Prostate gland (tissue), 2 donors: ENCODE measurements at regions not wholly inside any gene's neighbourhood (a gene's known extent, or its start where the extent isn't known, plus 50 kb on each side); places are given as distances from the start of the nearest gene placed in this dataset.
A peak's percentile ranks its signal among the peaks of the same experiment; 100 is the strongest.

ENCODE experiments used
- DNase-seq: peaks from one replicate; pipeline ENCODE4 v3.0.0-alpha.2; 2019; ENCODE audit warnings: low spot score
- H3K27ac ChIP-seq, 2 donors: fragments of 200-600 bp; sonication (generic); 2 replicates each; pipeline ENCODE4 v1.5.1; 2017 to 2019
- H3K27me3 ChIP-seq: fragments of 200-600 bp; sonication (generic); replicated peaks from 2 replicates; pipeline ENCODE4 v1.5.1; 2019; ENCODE audit not compliant: insufficient read depth
- H3K36me3 ChIP-seq, 2 donors: fragments of 200-600 bp; sonication (generic); 1 replicate in 1 of 2; 2 replicates in 1 of 2; pipeline versions ENCODE4 v1.5.1 to v1.8.1; 2017 to 2019
- H3K4me1 ChIP-seq: fragments of 200-600 bp; sonication (generic); replicated peaks from 2 replicates; pipeline ENCODE4 v1.5.1; 2019
- H3K4me3 ChIP-seq, 2 donors: fragments of 200-600 bp; sonication (generic); 2 replicates each; pipeline ENCODE4 v1.5.1; 2017 to 2019
- H3K9me3 ChIP-seq: fragments of 200-600 bp; sonication (generic); 2 replicates; pipeline ENCODE4 v1.5.1; 2017
- POLR2A ChIP-seq: fragments of 450-650 bp; IDR thresholded peaks from one replicate; pipeline ENCODE4 v1.6.1; 2016; ENCODE audit warnings: antibody characterized with exemption, mild to moderate bottlenecking
- POLR2AphosphoS5 ChIP-seq: sonication (generic); formaldehyde crosslinking; IDR thresholded peaks from one replicate; pipeline ENCODE4 v1.6.1; 2017; ENCODE audit warnings: antibody characterized with exemption
- WGBS: methylation state at CpG from one replicate; pipeline ENCODE4 v1.1.5; 2018; 5-methylcytosine and 5-hydroxymethylcytosine counted together
- intact Hi-C: fragments of 100-400 bp; cut with DNase I; formaldehyde crosslinking; loops from one replicate; pipeline ENCODE4 v1.14.2; 2022
- TF ChIP-seq, protein P1 (sequence below), 4 experiments: fragments of 200-600 bp in 2 of 4; fragments of 450-650 bp in 2 of 4; sonication (generic) in 2 of 4; IDR thresholded peaks; 1 replicate in 3 of 4; 2 replicates in 1 of 4; pipeline ENCODE4 v1.5.1; 2016 to 2019; ENCODE audit warnings: antibody characterized with exemption in 4 of 4, mild to moderate bottlenecking in 2 of 4, moderate library complexity in 2 of 4

DNA sequence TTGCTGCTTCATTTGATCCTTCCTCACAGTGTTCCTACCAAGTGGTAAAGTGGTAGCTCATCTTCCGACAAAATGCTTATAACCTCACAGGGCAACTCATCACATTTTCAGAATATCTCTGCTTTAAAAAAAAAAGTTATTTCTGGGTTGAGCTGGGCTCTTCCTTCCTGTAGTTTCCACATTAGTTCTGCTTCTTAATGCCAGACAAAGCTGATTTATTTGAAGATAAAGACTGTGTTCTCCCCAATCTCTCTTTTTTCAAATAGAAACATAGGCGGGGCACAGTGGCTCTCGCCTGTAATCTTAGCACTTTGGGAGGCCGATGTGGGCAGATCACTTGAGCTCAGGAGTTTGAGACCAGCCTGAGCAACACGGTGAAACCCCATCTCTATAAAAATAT, 273.1 kb downstream of the ACTL7B start:
- no peaks in the 10 kb centered on the region for H3K9me3 ChIP-seq
- no peak overlapping the region for H3K27ac ChIP-seq
- DNase-seq = no peak
- no peak for TF ChIP-seq POLR2AphosphoS5
- TF ChIP-seq, protein P1, sequence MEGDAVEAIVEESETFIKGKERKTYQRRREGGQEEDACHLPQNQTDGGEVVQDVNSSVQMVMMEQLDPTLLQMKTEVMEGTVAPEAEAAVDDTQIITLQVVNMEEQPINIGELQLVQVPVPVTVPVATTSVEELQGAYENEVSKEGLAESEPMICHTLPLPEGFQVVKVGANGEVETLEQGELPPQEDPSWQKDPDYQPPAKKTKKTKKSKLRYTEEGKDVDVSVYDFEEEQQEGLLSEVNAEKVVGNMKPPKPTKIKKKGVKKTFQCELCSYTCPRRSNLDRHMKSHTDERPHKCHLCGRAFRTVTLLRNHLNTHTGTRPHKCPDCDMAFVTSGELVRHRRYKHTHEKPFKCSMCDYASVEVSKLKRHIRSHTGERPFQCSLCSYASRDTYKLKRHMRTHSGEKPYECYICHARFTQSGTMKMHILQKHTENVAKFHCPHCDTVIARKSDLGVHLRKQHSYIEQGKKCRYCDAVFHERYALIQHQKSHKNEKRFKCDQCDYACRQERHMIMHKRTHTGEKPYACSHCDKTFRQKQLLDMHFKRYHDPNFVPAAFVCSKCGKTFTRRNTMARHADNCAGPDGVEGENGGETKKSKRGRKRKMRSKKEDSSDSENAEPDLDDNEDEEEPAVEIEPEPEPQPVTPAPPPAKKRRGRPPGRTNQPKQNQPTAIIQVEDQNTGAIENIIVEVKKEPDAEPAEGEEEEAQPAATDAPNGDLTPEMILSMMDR (IDR thresholded peaks at IDR 0.05) = no peak
- no peak for TF ChIP-seq POLR2A
- H3K4me3 ChIP-seq = no peak overlapping the region
- no peaks in the 10 kb centered on the region for H3K36me3 ChIP-seq
- no peaks in the 10 kb centered on the region for H3K4me1 ChIP-seq
- WGBS = 71% methylated on average over 5 of the region's 5 CpGs
- intact Hi-C loops = no loop called here
- H3K27me3 ChIP-seq = no peaks in the 10 kb centered on the region

DNA sequence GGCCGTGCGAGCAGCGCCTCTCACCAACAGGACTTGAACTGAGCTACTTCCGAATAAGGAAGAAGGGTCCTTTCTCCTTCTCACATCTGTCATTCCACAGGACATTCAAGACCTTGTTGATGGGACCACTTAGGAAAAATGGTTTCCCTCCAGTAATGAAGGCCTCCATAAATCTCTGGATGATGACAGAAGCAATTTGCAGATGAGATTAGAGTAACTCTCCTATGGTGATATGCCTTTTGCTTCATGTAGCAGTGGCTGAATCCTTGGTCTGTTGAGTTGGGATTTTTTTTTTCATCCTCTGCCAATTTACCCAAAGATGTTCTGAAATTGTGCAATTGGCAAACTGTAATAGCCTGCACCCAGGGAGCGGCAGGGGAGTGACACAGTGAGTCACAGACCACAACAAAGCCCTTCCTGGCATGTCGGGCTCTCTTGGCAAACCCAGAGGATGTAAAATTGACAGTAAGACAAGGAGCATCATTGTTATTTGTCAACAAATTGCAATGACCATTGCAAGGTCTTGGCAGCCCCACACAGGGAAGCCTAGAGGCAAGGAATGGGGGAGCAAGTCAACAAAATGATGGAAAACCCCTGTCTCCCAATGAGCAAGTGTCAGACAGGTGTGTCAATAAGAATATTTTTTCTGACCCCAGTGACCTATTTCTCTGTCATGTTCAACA, 275.9 kb downstream of the ACTL7B start:
- 64% methylated on average over 6 of the region's 6 CpGs for WGBS
- no peak overlapping the region for H3K4me3 ChIP-seq
- no peaks in the 10 kb centered on the region for H3K27me3 ChIP-seq
- no peaks in the 10 kb centered on the region for H3K9me3 ChIP-seq
- no peak overlapping the region for H3K27ac ChIP-seq
- no peaks in the 10 kb centered on the region for H3K36me3 ChIP-seq
- DNase-seq = peak; percentile 59
- TF ChIP-seq POLR2A (no peak), POLR2AphosphoS5 (peak; percentile 44)
- TF ChIP-seq, protein P1 (IDR thresholded peaks at IDR 0.05) = no peak
- no peaks in the 10 kb centered on the region for H3K4me1 ChIP-seq
- intact Hi-C loops = no loop called here

DNA sequence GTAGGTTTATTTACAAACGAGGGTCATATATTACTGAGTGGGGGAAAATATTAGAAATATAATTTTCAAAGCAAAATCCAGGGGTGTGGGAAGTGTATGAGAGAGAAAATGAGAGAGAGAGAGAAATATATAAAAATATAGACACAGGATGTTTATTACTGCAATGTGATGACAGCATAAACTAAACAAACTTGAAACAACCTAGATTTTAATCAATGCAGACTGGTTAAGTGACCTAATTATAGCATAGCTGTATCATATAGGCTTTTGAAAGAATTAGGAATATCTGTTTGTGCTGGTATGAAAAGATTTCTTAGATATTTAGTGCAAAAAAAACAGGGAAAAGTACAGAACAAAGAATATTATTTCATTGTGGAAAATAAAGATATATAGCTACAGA, 280.5 kb downstream of the ACTL7B start:
- no peaks in the 10 kb centered on the region for H3K27me3 ChIP-seq

DNA sequence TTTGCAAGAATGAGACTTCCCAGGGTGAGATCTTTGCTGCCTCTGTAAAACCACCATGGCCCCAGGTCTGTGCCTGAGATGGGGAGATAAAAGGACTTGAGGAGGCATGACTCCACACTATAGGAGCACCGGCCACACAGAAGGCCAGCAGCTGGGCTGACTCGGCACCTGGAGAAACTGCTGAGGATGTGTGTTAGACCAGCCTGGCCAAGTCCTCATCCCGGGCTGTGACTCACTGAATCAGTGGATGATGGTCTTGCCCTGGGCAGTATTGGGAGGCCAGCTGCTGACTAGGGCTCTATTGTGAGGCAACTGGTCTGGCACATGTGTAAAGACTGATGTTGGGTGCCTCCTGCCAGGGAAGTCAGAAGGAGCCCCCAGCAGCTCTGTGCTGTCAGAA, 286.2 kb downstream of the ACTL7B start:
- Histone ChIP-seq H3K27me3 (no peaks in the 10 kb centered on the region), H3K36me3 (no peaks in the 10 kb centered on the region), H3K9me3 (no peaks in the 10 kb centered on the region), H3K4me1 (no peaks in the 10 kb centered on the region), H3K4me3 (no peak overlapping the region), H3K27ac (no peak overlapping the region)
- WGBS = 84% methylated on average over 3 of the region's 3 CpGs
- intact Hi-C loops = loop anchor here (5.0 to 10.0 kb wide), 2 partner anchors 295 to 1102 kb away; no protein-coding TSS in a partner anchor
- no peak for DNase-seq
- TF ChIP-seq, protein P1 (IDR thresholded peaks at IDR 0.05) = no peak
- no peak for TF ChIP-seq POLR2AphosphoS5
- no peak for TF ChIP-seq POLR2A

More for the DNA sequence above, 280.5 kb downstream of the ACTL7B start:
- H3K9me3 ChIP-seq = no peaks in the 10 kb centered on the region
- no peaks in the 10 kb centered on the region for H3K36me3 ChIP-seq
- no peaks in the 10 kb centered on the region for H3K4me1 ChIP-seq
- intact Hi-C loops = no loop called here
- no peak for DNase-seq
- H3K4me3 ChIP-seq = no peak overlapping the region
- 70% methylated on average over 1 of the region's 1 CpG for WGBS
- TF ChIP-seq POLR2A = no peak
- no peak for TF ChIP-seq POLR2AphosphoS5
- TF ChIP-seq, protein P1 (IDR thresholded peaks at IDR 0.05) = no peak
- H3K27ac ChIP-seq = no peak overlapping the region

DNA sequence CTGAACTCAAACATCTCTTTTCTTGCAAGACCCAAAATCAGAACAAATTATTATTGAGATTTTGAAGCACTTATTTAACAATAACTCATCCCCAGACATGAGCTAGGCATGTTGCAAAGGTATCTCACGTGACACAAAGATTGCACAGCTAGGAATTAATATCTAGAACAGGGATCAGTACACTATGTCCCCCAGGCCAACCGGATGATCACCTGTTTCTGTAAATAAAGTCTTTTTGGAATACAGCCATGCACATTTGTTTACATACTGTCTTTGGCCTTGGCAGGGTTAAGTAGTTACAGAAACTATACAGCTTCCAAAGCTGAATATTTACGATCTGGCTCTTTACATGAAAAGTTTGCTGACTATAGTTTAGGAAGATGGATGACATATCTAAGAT, 287.7 kb downstream of the ACTL7B start:
- WGBS = 29% methylated on average over 3 of the region's 3 CpGs
- Histone ChIP-seq H3K4me1 (no peaks in the 10 kb centered on the region), H3K4me3 (no peak overlapping the region), H3K27me3 (no peaks in the 10 kb centered on the region), H3K36me3 (no peaks in the 10 kb centered on the region), H3K27ac (no peak overlapping the region), H3K9me3 (no peaks in the 10 kb centered on the region)
- TF ChIP-seq POLR2AphosphoS5 = peak; percentile 70
- TF ChIP-seq POLR2A = no peak
- DNase-seq = peak; percentile 58
- intact Hi-C loops = loop anchor here (5.0 to 10.0 kb wide), 2 partner anchors 293 to 1101 kb away; no protein-coding TSS in a partner anchor
